ENCODE measurements at regions not wholly inside any gene's neighbourhood (a gene's known extent, or its start where the extent isn't known, plus 50 kb on each side); places are given as distances from the start of the nearest gene placed in this dataset.

GRCh38 chr5:117110548-117110947, 535.9 kb upstream of the SEMA6A start:
- Histone ChIP-seq H2AFZ (replicated peaks) (no peak overlapping the region), H3K36me3 (no peaks in the 10 kb centered on the region), H3K27ac (no peak overlapping the region), H3K4me1 (no peaks in the 10 kb centered on the region), H3K4me2 (no peak overlapping the region), H3F3A (ENCODE audit: low read depth) (no peaks in the 10 kb centered on the region), H3K9me3 (ENCODE audit: low read depth) (no peaks in the 10 kb centered on the region), H3K79me2 (ENCODE audit: low read depth) (no peaks in the 10 kb centered on the region), H3K4me3 (no peak overlapping the region), H4K20me1 (ENCODE audit: low read depth) (no peaks in the 10 kb centered on the region), H3K9ac (no peak overlapping the region), H3K27me3 (no peaks in the 10 kb centered on the region)
- no peak for TF ChIP-seq EZH2phosphoT487 (IDR thresholded peaks at IDR 0.05)
- no peak for TF ChIP-seq CTCF (IDR thresholded peaks at IDR 0.05)
- Mint-ChIP-seq H3K27me3 (ENCODE audit: insufficient read depth, low read depth) (peaks cover 3% of the 10 kb centered on the region), H3K4me1 (peaks cover 4% of the 10 kb centered on the region), H3K36me3 (peaks cover 1% of the 10 kb centered on the region), H3K27ac (no peak overlapping the region), H3K4me3 (no peak overlapping the region), H3K9me3 (peaks cover 26% of the 10 kb centered on the region)
- DNase-seq (ENCODE audit: low spot score), result no peak

- H3K27ac ChIP-seq, result no peak overlapping the region
- H3K4me2 ChIP-seq, result no peak overlapping the region
- TF ChIP-seq EZH2 (IDR thresholded peaks at IDR 0.05) (no peak), CTCF (IDR thresholded peaks at IDR 0.05) (no peak), EZH2phosphoT487 (IDR thresholded peaks at IDR 0.05) (no peak)
- H3K36me3 ChIP-seq, result no peaks in the 10 kb centered on the region
- no peaks in the 10 kb centered on the region for H4K20me1 ChIP-seq (ENCODE audit: low read depth)
- Mint-ChIP-seq H3K27me3 (ENCODE audit: insufficient read depth, low read depth) (peaks cover 3% of the 10 kb centered on the region), H3K9me3 (peaks cover 17% of the 10 kb centered on the region), H3K4me1 (peaks cover 26% of the 10 kb centered on the region), H3K27ac (no peak overlapping the region), H3K36me3 (peaks cover 1% of the 10 kb centered on the region), H3K4me3 (no peak overlapping the region)
- no peaks in the 10 kb centered on the region for H3K9me3 ChIP-seq (ENCODE audit: low read depth)
- no peak overlapping the region for H2AFZ ChIP-seq (replicated peaks)
- H3K27me3 ChIP-seq, result no peaks in the 10 kb centered on the region
- H3K79me2 ChIP-seq (ENCODE audit: low read depth), result no peaks in the 10 kb centered on the region
- H3F3A ChIP-seq (ENCODE audit: low read depth), result peaks cover 20% of the 10 kb centered on the region
- no peak overlapping the region for H3K4me3 ChIP-seq
- H3K9ac ChIP-seq, result no peak overlapping the region
- H3K4me1 ChIP-seq, result peaks cover 25% of the 10 kb centered on the region
- DNase-seq (ENCODE audit: low spot score), result no peak
Observed at GRCh38 chr5:117107859-117108258, 533.2 kb upstream of the SEMA6A start.

- no peaks in the 10 kb centered on the region for H4K20me1 ChIP-seq (ENCODE audit: low read depth)
- H3F3A ChIP-seq (ENCODE audit: low read depth), result peaks cover 24% of the 10 kb centered on the region
- no peak overlapping the region for H2AFZ ChIP-seq (replicated peaks)
- H3K9me3 ChIP-seq (ENCODE audit: low read depth), result no peaks in the 10 kb centered on the region
- no peak for TF ChIP-seq EZH2phosphoT487 (IDR thresholded peaks at IDR 0.05)
- TF ChIP-seq EZH2 (IDR thresholded peaks at IDR 0.05), result no peak
- TF ChIP-seq CTCF (IDR thresholded peaks at IDR 0.05), result no peak
- Mint-ChIP-seq H3K9me3 (no peaks in the 10 kb centered on the region), H3K36me3 (no peaks in the 10 kb centered on the region), H3K4me1 (peaks cover 31% of the 10 kb centered on the region), H3K27me3 (ENCODE audit: insufficient read depth, low read depth) (peaks cover 11% of the 10 kb centered on the region), H3K4me3 (peak overlapping the region; percentile 71), H3K27ac (peak overlapping the region; percentile 75)
- H3K9ac ChIP-seq, result no peak overlapping the region
- DNase-seq (ENCODE audit: low spot score), result peak; percentile 72
- H3K4me3 ChIP-seq, result no peak overlapping the region
- H3K4me2 ChIP-seq, result peak overlapping the region; percentile 50
- H3K27me3 ChIP-seq, result no peaks in the 10 kb centered on the region
- peak overlapping the region; percentile 83 for H3K27ac ChIP-seq
- no peaks in the 10 kb centered on the region for H3K36me3 ChIP-seq
- H3K4me1 ChIP-seq, result peaks cover 36% of the 10 kb centered on the region
- no peaks in the 10 kb centered on the region for H3K79me2 ChIP-seq (ENCODE audit: low read depth)
Observed at GRCh38 chr5:117103703-117104102, 529.1 kb upstream of the SEMA6A start.

All from neural progenitor cell (in vitro differentiated cells).